ENCODE measurements at regions not wholly inside any gene's neighbourhood (a gene's known extent, or its start where the extent isn't known, plus 50 kb on each side); places are given as distances from the start of the nearest gene placed in this dataset.

DNA sequence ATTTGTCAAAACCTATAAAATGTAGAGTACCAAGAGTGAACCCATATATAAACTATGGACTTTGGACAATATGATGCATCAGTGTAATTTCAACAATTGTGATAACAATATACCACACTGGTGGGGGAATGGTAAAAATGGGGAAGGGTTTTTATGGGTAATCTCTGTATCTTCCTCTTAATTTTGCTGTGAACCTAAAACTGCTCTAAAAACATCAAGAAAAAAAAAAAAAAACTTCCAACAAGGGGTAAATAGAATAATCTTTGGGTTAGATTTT is 592.0 kb upstream of the ADGRB3 start:
- TF ChIP-seq, protein P1, sequence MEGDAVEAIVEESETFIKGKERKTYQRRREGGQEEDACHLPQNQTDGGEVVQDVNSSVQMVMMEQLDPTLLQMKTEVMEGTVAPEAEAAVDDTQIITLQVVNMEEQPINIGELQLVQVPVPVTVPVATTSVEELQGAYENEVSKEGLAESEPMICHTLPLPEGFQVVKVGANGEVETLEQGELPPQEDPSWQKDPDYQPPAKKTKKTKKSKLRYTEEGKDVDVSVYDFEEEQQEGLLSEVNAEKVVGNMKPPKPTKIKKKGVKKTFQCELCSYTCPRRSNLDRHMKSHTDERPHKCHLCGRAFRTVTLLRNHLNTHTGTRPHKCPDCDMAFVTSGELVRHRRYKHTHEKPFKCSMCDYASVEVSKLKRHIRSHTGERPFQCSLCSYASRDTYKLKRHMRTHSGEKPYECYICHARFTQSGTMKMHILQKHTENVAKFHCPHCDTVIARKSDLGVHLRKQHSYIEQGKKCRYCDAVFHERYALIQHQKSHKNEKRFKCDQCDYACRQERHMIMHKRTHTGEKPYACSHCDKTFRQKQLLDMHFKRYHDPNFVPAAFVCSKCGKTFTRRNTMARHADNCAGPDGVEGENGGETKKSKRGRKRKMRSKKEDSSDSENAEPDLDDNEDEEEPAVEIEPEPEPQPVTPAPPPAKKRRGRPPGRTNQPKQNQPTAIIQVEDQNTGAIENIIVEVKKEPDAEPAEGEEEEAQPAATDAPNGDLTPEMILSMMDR (IDR thresholded peaks at IDR 0.05), result no peak
- TF ChIP-seq POLR2A (IDR thresholded peaks at IDR 0.05), result no peak

All from prostate gland (tissue), 2 donors.